ENCODE measurements at regions not wholly inside any gene's neighbourhood (a gene's known extent, or its start where the extent isn't known, plus 50 kb on each side); places are given as distances from the start of the nearest gene placed in this dataset.

DNA sequence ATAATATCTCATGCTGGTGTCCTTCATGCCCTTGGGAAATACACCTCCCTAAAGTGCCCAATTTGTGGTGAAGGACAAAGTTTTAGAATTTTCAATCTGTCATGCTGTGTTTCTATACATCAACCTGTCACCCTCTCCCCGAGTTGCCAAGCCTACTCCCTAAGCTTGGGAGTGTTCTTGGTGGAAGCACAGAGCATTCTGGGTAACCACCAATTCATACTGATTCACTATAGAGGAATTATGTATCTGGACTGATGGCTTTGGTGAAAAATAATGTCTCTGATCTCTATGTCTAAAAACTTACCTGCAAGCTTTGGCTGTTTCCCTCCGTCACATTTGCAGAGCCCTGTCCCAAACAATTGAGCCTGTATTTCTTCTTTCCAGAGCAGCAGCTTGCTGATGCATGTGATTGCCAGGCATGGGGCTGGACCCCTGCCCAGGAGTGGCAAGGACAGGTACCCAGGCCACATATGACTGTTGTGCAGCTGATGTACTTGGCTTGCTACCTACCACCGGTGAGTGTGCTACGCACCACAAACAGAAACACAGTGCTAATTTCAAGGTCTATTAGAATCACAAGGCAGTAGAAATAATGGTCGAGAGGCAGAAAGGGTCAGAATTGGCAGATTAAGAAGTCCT, 202.8 kb upstream of the CITED2 start:
- no peak for DNase-seq

DNA sequence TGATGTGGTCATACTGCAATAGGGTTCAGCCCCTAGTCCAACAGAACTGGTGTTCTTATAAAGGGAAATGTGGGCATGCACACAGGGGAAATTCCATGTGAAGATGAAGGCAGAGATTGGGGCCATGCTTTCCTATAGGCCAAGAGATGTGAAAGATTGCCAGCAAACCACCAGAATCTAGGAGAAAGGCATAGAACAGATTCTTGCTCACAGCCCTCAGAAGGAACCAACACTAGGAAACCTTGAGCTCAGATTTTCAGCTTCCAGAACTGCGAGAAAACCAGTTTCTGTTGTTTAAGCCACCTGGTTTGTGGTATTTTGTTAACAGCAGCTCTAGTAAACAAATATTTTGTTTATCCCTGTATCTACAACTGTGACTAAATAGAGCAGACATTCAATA, 197.6 kb upstream of the CITED2 start:
- DNase-seq: no peak

DNA sequence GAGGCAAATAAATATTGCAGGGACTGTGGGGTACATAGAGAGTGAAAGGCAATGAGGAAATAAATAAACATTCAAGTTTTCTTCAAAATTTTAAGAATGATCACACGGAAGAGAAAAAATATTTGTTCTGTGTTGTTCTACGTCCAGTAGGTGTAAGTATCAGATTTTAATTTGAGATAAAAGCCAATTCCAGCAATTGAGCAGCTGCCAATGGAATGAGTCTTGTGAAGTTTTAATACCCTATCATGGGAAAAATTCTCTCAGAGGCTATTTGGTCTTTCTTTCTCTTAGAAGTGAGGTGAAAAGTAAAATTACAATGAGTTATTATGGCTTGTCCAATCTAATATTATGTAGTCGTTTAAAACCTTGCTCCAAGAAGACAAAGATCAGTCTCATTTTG, 195.7 kb upstream of the CITED2 start:
- no peak for DNase-seq

DNA sequence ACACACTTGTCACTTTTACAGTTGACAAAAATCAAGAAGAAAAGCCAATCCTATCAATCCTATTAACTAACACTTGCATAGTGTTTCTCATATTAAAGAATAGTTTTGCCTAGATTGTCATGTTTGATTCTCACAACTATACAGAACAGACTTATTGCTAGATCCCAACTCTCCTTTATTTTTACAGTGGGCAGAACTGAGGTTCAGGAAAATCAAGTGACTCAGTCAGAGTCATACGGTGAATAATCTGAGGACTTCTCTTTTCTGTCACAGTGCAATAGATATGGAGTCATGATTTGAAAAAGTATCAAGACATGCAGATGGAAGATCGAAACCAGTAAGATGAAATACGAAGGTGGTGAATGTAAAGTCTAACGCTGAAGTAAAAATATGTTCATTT, 195.1 kb upstream of the CITED2 start:
- DNase-seq: no peak

DNA sequence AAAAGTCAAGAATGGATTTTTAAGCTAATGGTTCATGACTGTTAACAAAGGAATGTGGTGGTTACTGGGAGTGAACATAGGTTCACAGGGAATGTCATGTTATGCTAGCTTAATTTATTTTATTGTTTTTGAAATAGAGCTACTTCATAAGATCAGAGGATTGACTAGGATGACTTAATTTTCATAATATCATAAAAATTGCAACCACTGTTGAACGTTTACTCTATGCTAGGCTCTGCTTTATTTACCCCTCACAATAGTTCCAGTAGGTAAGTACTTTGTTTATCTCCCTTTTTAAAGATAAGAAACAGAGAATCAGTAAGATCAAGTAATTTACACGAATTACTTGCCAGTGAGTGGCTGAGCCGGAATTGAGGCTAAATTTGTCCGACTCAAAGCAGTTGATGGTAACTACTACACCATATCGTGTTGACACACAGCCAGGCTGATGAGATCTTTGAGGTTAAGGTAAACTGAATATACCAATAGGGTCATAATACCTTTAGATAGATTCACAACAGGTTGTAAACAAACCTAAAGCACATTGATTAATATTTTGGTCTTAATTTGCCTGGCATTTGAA, 194.6 kb upstream of the CITED2 start:
- DNase-seq: no peak

DNA sequence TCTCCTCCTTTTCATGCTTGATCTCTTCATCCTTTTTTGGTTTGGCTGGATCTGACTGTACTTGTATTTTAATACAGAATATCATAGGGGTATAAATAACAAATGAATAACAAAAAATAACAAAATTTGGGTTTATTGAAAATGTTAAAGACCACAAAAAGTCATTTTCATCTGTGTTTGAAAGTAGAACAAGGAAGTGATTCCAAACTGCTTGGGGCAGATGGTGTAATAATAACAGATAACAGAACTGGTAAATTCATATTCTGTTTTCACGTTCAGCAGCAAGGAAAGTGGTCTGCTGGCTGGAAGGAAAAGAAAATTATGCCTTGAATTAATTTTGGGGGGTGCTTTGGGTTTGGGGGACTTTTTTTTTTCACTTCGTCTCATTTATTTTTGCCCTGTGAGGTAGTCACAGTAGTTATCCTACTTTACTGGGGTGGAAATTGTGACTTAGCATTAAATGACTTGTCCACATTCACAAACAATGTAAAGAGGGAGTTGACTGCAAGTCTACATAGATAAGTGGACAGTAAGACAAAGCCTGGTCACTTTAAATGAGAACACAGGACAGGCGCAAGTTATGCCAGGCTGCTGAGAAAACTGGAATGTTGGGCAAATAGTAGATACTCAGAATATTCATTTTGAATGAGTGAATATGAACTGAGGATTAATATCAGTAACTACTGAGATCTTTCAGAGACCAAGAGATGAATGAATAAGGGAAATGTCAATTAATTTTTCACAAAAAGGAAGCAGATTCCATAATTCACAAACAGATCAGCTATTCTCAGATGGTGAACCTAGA, 193.9 kb upstream of the CITED2 start:
- no peak for DNase-seq

DNA sequence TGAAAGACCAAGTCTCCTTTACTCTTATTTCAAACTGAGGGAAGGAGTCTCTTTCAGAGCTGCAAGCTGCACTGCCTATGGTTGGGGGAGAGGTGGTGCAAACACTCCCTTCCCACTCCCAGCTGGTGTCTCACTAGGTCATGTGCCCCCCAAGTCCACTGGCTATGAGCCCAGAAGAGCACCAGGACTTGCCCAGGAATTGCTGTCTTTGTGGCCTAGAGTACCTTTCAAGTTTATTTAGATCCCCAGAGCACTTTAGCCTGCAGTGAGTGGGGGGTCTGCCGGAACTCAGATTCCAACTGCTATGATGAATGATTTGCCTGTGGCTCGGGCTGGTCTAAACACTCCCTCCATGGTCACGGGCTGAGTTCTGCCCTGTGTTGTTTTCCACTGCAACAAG, 192.6 kb upstream of the CITED2 start:
- DNase-seq: no peak

DNA sequence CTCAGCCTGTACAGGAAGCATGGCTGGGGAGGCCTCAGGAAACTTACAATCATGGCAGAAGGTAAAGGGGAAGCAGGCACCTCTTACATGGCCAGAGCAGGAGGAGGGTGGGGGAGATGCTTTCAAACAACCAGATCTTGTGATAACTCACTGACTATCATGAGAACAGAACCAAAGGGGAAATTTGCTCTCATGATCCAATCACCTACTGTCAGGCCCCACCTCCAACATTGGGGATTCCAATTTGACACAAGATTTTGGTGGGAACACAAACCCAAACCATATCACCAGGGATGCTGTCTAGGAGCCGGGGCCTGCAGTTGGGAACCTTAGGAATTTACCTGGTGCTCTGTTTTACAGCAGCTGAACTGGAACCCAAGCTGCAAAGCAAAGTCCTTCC, 191.1 kb upstream of the CITED2 start:
- no peak for DNase-seq

DNA sequence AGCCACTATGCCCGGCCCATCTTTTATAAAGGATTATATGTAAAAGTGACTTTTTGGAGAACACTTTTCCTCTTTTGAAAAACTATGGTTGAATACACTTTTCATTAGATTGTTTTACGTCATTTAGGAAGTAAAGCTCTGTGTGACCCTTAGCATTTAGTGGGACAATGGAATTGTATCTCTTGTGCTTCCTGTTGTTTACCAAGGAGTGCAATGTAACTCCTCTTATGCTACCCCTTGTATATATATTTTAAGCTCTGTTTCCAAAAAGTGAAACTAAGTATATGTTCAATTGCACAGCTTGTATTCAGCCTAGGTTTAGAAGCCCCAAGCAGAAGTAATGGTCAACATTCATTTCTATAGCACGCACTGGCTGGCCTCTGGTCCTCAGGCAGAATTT, 183.1 kb upstream of the CITED2 start:
- DNase-seq: no peak

DNA sequence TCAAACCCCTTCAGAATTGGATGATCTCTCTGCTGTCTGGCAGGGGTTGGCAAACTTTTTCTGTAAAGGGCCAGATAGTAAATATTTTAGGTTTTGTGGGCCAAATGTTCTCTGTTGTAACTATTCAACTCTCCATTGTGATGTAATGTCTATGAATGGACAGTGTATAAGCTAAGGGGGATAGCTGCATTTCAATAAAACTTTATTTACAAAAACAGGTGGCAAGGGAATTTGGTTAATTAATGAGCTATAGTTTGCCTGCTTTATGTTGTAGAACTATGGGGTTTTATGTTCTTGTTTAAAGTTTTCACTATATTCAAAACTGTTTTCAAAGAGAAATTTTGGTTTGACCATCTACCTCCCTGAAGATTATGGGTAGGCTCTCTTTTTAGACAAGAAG, 182.1 kb upstream of the CITED2 start:
- DNase-seq: no peak

DNA sequence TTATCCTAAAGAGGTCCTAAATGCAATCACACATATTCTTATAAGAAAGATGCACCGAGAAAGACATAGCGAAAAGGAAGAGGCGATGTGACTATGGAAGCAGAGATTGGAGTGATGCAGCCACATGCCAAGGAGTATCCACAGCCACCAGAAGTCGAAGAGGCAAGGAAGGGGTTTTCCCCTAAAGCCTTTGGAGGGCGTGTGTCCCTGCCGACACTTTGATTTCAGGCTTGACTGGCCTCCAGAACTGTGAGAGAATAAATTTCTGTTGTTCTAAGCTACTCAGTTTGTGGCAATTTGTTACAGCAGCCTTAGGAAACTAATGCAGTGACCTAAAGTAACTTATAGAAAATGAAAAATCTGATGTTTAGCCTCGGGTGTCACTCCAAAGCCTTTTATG, 179.5 kb upstream of the CITED2 start:
- DNase-seq: no peak

DNA sequence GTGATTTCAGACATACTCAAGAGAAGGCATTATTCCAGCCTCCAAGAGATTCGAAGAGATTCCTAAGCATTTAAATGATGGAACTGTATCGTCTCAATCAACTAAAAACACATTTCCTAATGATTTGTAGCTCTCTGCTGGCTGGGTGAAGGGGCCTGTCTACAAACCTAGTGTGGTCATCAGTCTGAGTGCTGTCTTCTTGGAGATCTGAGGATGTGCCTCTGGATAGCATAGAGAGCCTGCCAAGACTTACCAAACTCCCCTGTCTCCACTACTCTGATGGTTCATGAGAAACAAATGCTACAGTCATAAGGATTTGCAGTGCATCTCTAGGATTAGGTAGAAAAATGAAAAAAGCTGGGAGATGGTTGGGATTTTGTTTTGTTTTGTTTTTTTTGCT, 176.9 kb upstream of the CITED2 start:
- no peak for DNase-seq

DNA sequence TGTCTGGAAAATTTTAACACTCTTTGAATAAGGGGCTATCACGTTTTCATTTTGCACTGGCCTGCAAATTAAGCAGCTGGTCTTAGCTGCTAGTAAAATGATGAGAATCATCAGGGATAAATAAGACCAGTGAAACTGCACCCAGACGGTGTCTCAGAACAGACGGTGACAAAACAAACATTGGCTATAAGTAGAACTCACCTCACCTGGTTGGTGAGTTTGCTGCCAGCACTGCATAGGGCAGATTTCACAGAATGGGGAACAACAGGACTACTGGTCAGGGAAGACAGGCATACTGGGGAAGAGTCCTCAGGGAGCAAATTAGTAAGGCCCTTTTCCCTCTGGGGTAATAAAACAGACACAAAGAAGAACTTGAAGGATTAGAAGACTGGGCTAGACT, 175.9 kb upstream of the CITED2 start:
- no peak for DNase-seq

DNA sequence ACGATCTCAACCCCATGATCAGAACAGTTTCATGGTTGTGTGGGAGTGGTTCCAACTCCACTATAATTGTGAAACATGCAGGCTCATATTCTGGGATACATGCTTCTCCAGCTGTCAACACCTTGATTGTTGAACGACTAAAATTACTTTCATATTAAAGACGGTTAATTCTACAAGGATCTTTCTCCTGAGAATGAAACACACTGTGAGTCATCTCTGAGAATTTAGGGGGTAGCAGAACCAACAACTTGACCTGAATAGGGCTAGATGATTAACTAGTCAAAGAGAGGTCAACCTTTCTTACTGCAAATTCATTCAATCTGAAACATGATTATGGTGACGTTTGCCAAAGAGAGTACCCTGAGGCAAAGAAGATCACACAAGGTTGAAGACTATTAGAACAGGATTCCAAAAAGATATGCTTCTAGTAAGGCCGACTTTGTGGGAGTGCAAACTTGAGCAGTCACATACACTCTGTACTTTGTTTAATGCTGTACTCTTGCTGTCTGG, 175.2 kb upstream of the CITED2 start:
- DNase-seq: no peak

DNA sequence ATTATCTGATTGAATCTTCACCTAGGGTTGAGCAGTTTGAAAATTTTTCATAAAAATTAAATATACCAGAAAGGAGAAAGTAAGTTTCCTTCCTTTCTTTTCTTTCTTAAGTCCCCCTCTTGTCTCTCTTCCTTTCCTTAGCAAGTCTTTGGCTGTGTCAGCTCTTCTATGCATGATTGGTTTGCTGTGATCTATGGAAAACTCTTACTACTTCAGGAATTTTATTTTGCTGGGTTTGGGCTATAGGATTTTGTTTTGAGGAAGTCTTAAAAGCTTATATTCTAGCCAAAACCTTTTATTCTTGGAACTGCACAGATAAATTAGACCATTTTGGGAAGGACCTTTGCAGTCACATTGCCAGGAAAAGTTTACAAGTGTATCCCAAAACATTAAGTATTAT, 173.4 kb upstream of the CITED2 start:
- DNase-seq: no peak

DNA sequence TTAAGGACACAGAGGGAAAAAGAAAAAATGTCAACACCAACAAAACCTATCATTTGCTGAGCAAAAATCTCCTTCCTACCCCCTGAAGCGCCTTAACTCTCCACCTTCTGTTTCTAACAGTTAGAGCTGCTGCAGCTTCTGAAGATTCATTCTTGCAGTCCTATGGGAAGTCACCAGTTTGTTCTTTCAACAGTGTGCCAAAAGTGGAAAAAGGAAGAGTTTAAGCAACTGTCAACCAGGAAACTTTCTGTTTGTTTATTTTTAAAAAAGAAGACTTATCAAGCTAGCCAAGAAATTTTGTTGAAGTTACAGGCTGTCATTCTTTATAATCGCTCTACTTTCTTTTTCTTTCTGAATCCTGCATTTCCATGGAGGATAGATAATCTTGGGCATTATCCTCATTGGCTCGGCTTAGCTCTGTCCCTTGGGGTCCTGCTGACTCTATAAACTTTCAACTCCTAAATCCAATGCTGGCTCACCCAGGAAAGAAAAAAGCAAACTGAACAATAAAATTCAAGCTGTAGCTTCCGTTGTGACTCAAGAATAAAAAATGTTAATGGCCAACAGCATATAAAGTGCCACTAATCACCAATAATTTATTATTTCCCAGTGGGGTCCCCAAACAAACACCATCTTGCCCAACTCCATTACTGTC, 172.8 kb upstream of the CITED2 start:
- no peak for DNase-seq

DNA sequence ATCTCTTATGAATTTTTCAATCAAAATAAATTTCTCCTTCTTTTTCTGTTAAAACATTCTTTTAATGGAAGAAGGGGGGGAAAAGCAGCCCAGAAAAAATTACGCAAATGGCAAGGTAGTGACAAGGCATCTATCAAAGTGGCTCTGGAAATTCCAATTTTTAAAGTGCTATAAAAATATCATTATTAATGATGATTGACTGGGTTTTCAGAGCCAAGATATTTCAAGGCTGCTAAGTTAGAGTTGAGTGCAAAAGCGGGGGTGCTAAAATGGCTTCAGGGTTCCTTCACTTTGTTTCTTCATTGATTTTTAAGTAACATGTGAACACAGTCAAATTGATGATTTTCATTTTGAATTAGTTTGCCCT, 171.6 kb upstream of the CITED2 start:
- no peak for DNase-seq

DNA sequence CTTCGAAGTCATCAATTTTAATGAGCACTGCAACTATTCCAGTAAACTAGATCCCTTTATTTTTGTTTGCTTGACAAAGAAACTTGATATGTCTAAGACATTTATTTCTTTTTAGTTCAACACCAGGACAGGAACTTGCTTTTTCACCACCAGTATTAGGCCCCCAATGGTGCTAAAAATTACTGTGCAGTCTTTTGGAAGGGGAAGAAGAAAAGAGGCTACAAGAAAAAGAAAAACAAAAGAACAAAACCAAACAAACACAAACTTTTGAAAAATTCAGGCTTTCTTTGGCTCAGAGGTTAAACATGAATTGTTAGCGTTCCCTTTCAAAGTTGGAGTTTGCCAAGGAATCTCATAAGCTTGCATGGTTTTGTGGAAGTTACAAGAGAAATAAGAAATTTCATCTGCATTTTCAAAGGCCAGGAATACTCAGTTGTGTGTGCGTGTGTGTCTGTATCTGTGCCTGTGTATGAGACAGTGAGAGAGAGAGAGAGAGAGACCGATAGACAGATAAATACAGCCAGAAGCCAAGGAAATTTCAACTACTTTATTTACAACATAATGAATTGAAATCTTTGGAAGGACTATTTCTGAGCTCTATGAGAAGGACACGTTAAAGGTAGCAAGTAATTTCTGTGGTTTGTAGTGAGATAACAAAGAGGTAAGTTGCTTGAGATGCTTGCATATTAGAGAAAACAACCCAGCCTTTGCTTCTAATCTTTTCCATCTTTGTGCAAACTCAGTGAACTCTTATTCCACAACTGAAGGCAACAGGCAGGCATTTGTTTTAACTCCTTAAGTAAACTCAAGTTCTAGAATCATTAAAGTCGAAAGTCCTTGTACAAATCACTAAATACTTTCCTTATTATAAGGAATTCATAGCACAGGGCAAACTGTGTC, 171.0 kb upstream of the CITED2 start:
- no peak for DNase-seq

DNA sequence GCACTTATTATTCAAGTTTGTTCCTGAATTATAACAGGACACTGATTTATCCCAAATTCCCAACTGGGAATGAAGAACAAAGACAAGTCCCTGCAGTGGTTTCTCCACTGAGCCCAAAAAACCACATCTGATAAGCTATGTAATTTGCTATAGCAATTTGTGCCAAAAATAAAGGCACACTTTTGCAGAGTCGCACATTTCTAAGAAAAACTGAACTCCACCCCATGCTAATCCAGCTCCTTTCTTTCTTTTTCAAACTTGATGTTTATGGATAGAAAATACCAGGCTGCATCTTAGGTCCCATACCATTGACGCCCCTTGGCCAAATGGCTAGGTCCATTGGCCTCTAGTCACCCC, 170.2 kb upstream of the CITED2 start:
- no peak for DNase-seq

DNA sequence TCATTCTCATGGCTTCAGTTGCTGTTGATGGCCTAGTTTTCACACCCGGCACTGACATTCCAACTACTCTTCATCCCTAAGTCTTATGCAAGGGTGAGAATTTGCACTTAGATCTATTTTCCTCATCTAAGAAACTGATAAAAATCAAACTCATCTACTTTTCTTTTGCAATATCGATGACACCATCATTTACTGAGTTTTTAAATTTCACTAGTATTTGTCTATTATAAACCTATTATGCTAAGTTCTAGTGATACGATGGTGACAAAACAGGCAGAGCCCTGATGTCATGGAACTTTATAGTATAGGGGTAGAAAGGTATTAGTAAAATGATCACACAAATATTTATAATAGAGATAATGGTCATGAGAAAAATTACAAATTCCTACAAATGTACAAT, 167.9 kb upstream of the CITED2 start:
- no peak for DNase-seq

DNA sequence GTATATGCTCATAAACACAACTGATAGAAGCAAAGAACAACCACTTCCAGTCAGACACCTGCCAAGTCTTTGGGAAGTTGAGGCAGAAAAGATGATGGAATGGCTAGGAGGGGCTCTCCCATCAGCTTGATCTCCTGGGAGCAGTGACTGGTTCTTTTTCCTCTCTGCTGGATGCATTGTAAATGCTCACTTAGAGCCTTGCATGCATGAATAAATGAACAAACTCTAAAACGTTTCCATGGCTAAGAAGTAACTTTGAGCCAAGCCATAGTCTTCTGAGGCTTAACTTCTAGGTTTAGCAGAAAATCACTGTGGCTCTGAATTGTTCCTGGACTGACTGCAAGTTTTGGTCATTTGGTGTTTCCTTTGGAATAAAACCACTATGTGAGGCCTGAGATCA, 166.4 kb upstream of the CITED2 start:
- no peak for DNase-seq

DNA sequence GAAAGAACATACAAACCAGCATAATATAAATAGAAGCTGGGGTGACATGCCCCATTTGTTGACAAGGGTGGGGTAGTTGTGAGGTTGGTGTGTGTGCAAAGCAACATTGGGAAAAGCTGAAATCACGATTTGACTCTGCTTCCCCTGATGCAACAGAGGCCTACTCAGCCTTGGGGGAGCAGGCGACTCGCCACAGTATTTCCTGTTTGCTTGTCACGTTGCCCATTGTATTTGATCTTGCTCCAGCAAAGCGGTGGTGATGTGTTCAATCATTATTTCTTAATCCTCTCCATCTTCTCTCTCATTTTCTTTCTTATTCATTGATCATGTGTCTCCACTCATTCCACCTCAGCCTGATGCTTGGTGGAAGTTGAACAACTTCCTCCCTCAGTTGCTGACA, 165.8 kb upstream of the CITED2 start:
- no peak for DNase-seq

DNA sequence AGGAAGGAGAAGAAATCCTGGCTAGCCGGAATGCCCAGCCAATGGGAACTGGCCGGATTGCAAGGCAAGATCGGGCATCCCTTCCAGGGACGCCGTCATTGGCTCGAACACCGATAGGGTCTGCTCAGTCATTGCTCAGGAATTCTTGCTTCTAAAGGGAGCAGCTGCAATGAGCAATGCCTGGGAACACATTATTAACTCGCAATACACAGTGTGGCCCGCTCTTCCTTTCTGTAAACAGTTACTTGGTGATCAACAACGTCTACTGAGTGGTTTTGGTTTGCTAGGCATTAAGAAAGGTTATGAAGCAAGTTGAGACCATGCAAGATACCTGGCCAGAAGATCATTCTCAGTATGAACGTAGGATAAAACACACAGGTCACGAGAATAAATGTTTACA, 165.4 kb upstream of the CITED2 start:
- no peak for DNase-seq

Data from hindlimb muscle (tissue), 1 donor.